ENCODE measurements at regions not wholly inside any gene's neighbourhood (a gene's known extent, or its start where the extent isn't known, plus 50 kb on each side); places are given as distances from the start of the nearest gene placed in this dataset.

GRCh38 chr5:154587123-154588026 lies 109.3 kb upstream of the HAND1 start:
- no peak for DNase-seq

DNA sequence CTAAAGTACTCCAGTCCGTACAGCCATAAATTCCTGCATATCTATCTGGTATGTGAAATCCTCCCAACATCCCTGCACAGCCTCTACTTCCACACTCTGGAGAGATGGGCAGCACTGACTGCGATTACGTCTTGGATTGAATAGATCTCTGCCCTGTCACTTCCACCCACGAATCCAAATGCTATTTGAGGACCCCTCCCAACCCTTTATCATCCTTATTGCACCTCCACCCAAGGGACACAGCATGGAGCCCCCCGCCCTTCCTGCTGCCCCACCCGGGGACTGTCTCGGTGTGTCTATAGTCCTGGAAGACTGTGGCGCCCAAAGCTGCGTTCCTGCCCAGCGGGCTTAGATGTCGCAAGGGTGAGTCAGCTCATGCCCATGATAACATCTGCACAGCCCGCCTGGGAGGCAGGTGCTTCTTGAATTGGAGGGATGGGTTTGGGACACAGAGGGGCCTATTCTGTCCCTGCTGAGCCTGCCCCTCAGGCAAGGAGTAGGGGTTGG lies 105.7 kb upstream of the HAND1 start:
- DNase-seq = no peak

GRCh38 chr5:154580422-154580821 lies 102.4 kb upstream of the HAND1 start:
- no peak for DNase-seq

DNA sequence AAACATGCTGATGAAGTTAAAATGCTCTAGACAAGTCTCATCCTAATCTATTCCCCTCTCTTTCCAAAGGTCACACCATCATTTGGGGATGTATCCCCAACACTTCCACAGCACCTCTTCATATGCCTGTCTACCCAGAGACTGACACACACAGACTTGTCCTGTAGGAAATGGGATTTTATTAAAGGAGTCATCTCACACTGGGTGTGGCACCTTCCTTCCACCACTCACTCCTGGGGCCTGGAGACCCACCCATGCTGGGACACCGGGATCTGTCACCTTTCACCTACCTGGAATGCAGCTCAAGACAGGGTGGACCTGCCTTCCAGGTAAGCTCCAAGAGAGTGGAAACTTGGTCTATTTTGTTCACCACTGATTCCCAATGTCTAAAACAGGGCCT lies 99.4 kb upstream of the HAND1 start:
- no peak for DNase-seq

DNA sequence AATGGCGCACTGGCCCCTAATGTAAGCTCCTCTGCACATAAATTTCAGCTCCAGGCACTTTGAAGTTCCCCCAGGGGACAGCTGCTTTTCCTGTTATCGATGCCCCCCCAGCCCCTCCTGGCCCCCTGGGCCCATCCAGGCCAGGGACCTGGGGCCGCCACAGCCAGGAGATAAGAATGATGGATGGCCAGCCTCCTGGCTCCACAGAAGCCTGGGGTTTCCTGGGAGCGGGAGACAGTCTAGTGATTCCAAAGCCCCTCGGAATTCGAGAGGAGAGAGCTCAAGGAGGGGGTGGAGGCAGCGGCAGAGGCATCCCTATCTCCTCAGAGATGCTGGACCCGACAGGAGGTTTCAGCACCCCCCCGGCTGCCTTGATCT lies 98.4 kb upstream of the HAND1 start:
- DNase-seq = no peak

DNA sequence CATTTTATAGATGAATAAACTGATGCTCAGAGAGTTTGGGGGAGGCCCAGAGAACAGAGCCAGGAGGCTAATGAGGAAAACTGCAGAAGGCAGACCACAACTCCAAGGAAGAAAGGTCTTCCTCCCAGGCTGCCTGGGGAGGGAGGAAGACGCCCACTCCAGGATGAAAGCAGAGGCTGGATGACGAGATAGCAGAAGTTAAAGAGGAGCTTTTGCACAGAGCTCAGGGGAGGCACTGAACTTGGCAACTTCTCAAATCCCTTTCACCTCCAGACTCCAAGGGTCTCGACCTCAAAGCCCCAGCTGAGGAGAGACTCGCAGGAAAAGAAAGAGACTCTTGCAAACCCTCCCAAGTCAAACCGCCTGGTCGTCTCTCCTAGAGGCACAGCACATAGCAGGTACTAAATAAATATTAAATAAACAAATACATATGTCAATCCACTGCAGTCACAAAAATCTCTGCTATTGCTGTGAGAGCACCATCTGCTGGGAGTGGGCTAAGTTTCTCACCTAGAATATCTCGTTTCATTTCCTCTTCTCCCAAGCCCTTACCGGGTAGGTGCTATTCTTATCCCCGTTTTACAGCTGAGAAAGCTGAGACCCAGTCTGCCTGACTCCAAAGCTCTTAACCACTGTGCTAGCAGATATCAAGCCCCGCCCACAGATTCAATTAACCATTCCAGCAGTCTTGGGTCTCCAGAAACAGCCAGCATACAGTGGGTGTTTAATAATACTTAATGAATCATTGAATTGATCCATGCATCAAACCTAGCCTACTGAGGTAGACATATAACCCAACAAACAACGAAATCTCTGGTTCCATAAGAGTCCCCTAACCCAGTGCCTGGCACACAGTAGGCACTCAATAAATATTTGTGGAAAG lies 97.8 kb upstream of the HAND1 start:
- DNase-seq = no peak

- no peak for DNase-seq
Measured at GRCh38 chr5:154573011-154573410, 95.0 kb upstream of the HAND1 start.

DNA sequence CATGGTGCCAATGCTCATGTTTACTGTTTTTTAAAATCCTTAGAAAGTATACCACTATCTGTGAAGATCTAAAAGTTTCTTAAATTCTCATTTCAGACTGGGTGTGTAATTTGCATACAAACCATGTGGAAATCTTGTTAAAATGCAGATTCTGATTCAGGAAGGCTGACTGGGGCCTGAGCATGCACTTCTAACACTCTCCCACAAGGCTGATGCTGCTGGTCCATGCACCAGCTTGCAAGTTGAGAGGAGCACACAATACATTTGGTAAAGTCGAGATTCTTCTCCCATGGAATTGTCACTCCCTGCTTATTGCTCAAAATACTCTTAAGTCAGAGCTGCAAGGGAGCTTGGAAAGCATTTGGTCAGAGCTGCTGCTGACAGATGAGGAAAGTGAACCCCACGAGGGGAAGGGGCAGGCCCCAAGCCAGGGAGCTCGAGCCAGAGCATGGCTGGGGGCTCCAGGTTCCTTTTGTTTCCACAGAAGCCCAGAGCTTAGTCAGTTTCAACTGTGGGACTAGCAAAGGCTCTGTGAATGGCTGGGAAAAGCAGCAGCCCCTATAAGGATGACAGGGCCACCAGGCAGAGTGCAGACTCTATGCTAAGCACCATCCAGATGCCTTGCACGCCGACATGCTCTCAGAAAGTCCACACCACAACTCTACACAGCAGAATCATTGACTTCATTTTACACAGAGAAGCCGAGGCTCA lies 93.5 kb upstream of the HAND1 start:
- DNase-seq = no peak

DNA sequence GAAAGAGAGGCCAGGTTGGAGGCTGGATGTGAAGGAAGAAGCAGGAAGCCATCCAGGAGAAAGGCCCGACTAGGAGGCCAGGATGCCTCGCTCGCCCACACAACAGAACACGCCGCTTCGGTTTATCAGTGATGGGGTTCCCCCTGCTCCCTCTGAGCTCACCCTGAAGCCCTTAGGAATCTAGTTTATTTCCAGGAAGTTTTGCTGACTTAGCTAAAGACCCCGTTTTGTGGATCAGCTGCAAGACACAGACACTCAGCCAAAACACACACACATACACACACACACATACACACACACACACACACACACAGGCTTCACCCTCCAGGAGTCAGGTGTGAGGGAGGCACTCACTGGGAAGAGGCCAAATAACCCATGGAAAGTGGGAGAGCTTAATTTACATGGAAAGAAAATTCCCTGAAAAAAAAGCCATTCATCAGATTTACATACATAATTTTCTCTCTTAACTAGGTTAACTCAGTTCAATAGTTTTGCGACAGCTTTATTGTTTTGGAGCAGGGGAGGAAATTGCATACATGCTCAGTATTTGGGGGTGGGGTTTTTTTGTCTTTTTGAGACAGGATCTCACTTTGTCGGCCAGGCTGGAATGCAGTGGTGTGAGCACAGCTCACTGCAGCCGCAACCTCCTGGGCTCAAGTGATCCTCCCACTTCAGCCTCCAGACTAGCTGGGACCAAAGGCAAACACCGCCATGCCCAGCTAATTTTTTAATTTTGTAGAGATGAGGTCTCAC lies 92.7 kb upstream of the HAND1 start:
- no peak for DNase-seq

- no peak for DNase-seq
Measured at GRCh38 chr5:154568589-154568988, 90.6 kb upstream of the HAND1 start.

DNA sequence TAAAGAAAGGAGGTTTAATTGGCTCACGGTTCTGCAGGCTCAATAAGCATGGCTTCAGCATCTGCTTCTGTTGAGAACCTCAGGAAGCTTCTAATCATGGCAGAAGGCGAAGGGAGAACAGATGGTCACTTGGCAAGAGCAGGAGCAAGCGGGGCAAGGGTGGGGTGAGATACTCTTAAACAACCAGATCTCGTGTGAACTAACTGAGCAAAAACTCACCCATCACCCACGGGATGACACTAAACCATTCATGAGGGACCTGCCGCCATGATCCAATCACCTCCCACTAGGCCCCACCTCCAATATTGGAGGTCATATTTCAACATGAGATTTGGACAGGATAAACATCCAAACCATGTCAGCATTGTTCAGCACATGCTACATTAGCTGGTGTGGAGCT lies 89.1 kb upstream of the HAND1 start:
- no peak for DNase-seq

- DNase-seq = no peak
Measured at GRCh38 chr5:154566146-154566680, 88.2 kb upstream of the HAND1 start.

- no peak for DNase-seq
Measured at GRCh38 chr5:154565123-154565522, 87.1 kb upstream of the HAND1 start.

DNA sequence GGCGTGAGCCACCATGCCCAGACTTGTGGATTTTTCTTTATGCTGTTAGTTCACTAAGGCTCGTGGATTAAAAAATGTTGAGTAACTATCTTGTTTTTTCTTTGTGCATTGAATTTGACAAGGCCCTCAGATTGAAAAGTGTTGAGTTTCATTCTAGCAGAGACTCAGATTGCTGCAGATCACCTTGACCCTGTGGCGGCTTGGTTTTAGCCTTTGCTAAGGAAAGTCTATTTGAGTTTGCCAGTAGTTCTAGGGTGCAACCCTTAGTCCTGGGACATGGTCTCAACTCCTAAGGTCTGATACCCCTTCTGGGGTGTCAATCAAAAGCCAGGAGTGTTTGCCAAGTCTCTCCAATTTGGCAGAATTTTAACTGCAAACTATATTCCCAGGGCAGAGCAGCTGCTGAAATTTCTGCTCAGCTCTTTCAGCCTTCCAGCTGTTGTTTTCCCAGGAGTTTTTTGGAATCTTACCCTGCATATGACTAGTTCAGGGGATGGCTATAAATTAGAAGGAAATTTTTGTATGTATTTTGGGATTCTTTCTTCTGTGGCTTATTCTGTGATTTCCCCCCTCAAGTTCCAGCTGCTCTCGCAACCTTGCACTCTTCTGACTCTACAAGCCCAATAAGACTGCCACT lies 84.3 kb upstream of the HAND1 start:
- DNase-seq = no peak

- no peak for DNase-seq
Measured at GRCh38 chr5:154559398-154560276, 81.6 kb upstream of the HAND1 start.

DNA sequence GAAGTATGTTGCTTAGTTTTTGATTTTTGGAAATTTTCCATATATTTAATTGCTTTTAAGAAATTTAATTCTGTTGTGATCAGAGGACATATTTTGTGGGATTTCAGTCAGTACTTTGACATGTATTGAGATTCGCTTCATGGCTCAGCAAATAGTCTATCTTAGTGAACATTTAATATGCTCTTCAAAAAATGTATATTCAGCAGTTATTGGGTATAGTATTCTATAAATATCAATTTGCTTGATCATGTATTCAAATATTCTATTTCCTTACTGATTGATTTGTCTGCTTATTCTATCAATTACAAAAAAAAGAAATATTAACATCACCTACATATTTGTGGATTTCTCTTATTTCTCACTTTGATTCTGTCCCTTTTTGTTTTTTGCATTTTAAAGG lies 79.5 kb upstream of the HAND1 start:
- DNase-seq = no peak

GRCh38 chr5:154547551-154547950 lies 69.5 kb upstream of the HAND1 start:
- DNase-seq = no peak

GRCh38 chr5:154546719-154547118 lies 68.7 kb upstream of the HAND1 start:
- no peak for DNase-seq

DNA sequence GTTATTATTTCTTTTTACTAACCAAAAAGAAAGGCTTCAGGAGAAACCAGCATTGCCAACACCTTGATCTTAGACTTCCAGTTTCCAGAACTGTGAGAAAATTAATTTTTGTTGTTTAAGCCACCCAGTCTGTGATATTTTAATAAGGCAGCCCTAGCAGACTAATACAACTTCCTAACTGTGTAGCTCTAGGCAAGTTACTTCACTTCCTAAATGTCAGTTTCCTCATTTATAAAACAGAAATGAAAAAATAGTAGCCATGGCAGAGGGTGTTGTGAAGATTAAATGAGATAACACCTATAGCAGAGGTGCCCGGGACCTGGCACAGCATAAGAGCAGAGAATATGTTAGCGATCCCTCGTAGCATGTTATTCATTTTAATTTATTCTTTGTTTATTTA lies 66.6 kb upstream of the HAND1 start:
- no peak for DNase-seq

DNA sequence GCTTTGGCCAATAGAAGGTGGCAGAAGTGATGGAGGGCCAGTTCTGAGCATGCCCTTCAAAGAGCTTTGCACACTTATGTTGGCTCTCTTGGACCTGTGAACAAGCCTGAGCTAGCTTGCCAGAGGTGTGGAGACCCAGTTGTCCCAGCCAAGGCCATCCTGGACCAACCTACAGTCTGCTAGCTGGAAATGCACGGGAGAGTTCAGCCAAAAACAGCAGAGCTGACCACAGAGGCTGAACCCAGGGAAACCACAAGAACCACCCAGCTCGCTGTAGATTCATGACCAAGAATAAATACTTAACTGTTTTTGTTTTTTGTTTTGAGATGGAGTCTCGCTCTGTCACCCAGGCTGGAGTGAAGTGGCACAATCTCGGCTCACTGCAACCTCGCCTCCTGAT lies 65.4 kb upstream of the HAND1 start:
- DNase-seq = no peak

- no peak for DNase-seq
Measured at GRCh38 chr5:154542581-154542980, 64.6 kb upstream of the HAND1 start.
